ENCODE measurements at regions not wholly inside any gene's neighbourhood (a gene's known extent, or its start where the extent isn't known, plus 50 kb on each side); places are given as distances from the start of the nearest gene placed in this dataset.

GRCh38 chr5:86806206-86806605, 188.5 kb downstream of the COX7C start:
- TF ChIP-seq POLR2AphosphoS5 (IDR thresholded peaks at IDR 0.05) = no peak
- TF ChIP-seq POLR2A (IDR thresholded peaks at IDR 0.05; ENCODE audit: low read depth) = no peak
- no peak for TF ChIP-seq CTCF (IDR thresholded peaks at IDR 0.05)
- no peak for TF ChIP-seq EP300 (IDR thresholded peaks at IDR 0.05)

Data from esophagus muscularis mucosa (tissue), 4 donors.